ENCODE measurements at regions not wholly inside any gene's neighbourhood (a gene's known extent, or its start where the extent isn't known, plus 50 kb on each side); places are given as distances from the start of the nearest gene placed in this dataset.

- no peak for DNase-seq (ENCODE audit: low spot score)
- TF ChIP-seq, protein P1, sequence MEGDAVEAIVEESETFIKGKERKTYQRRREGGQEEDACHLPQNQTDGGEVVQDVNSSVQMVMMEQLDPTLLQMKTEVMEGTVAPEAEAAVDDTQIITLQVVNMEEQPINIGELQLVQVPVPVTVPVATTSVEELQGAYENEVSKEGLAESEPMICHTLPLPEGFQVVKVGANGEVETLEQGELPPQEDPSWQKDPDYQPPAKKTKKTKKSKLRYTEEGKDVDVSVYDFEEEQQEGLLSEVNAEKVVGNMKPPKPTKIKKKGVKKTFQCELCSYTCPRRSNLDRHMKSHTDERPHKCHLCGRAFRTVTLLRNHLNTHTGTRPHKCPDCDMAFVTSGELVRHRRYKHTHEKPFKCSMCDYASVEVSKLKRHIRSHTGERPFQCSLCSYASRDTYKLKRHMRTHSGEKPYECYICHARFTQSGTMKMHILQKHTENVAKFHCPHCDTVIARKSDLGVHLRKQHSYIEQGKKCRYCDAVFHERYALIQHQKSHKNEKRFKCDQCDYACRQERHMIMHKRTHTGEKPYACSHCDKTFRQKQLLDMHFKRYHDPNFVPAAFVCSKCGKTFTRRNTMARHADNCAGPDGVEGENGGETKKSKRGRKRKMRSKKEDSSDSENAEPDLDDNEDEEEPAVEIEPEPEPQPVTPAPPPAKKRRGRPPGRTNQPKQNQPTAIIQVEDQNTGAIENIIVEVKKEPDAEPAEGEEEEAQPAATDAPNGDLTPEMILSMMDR (IDR thresholded peaks at IDR 0.05): no peak
- ATAC-seq (ENCODE audit: low FRiP score): no peak
These were observed 512.4 kb downstream of the HS3ST4 start for GRCh38 chr16:26204138-26204537.

DNA sequence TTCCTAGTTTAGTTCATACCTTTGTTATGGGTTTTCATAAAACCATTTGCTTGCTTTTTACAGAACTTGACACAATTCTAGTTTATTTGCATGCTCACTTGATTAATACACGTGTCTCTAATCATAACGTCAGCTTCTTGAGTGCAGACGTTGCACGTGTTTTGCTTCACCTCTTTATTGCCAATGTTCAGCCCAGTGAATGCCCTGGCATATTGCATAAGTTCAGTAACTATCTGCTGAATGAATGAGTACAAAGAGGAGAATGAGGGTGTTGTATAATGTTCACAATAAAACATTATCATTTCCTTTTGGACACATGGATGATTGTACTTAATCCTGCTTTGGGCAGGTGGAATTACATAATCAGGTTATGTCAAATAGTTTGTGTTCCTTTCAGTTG lies 519.8 kb downstream of the HS3ST4 start:
- DNase-seq (ENCODE audit: low spot score) (no peak), ATAC-seq (ENCODE audit: low FRiP score) (no peak)
- TF ChIP-seq, protein P1 (IDR thresholded peaks at IDR 0.05): no peak

GRCh38 chr16:26212599-26212998 lies 520.8 kb downstream of the HS3ST4 start:
- DNase-seq (ENCODE audit: low spot score): no peak
- TF ChIP-seq, protein P1 (IDR thresholded peaks at IDR 0.05): no peak
- ATAC-seq (ENCODE audit: low FRiP score): no peak

DNA sequence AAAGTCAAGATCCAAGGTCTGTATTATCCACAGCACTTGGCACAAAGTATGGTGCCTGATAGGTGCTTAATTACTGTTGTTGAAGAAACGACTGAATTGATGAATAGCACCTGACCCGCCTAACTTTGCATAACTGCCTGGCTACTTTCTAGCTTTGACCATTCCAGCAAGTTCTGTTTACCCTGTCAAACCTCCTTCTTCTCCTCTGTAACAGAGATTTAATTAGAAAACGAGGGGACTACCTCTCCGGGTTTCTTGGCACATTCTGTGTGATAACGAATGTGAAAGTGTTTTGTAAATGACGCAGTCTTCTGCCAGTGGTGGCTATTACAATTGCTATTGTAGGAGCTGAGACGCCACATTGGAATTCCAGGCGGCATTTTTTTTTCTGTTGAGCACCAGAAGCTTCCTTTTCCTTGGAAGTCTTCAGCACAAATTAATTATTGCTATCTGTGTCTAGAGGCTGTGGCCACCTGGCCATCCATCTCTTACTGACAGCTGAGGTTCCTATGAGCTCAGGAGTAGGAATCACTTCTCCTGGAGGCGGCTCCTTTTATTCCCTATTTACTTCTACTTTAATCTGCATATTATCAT lies 522.9 kb downstream of the HS3ST4 start:
- DNase-seq (ENCODE audit: low spot score): no peak
- TF ChIP-seq, protein P1 (IDR thresholded peaks at IDR 0.05): no peak
- no peak for ATAC-seq (ENCODE audit: low FRiP score)

GRCh38 chr16:26220894-26221293 lies 529.1 kb downstream of the HS3ST4 start:
- DNase-seq (ENCODE audit: low spot score): no peak
- TF ChIP-seq, protein P1 (IDR thresholded peaks at IDR 0.05): no peak
- ATAC-seq (ENCODE audit: low FRiP score): peak; percentile 96

DNA sequence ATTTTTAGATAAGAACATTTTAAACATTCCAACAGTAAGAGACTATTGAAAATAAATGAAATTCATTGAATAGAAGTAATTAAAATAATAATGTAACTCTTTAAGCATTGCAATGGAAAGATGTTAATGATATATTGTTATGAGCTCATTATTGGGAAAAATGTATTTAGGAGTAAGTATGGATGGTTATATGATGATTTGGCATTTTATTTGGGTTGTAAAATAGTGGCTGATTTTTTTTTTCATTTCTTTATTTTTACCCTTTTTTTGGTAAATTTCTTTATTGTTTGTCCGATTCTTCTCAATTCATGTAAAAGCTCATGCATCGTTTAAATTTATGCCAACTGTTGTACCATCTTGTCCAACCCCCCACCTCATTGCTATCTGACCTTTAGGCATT lies 539.9 kb downstream of the HS3ST4 start:
- no peak for ATAC-seq (ENCODE audit: low FRiP score)
- no peak for DNase-seq (ENCODE audit: low spot score)

GRCh38 chr16:26240807-26241206 lies 549.0 kb downstream of the HS3ST4 start:
- no peak for ATAC-seq (ENCODE audit: low FRiP score)
- no peak for DNase-seq (ENCODE audit: low spot score)
- TF ChIP-seq, protein P1 (IDR thresholded peaks at IDR 0.05): no peak

More for the DNA sequence above, 539.9 kb downstream of the HS3ST4 start:
- TF ChIP-seq, protein P1 (IDR thresholded peaks at IDR 0.05): no peak

All from omental fat pad (tissue), 3 donors.